MCF 10A (cell line): ENCODE measurements at regions not wholly inside any gene's neighbourhood (a gene's known extent, or its start where the extent isn't known, plus 50 kb on each side); places are given as distances from the start of the nearest gene placed in this dataset.
"Not testable (repeated sequence)": the region's sequence is repeated elsewhere in the genome, so short reads cannot be mapped to it uniquely, and the experiment has no call there.

Experiments
- BruUV-seq: library from RNA; stranded (reverse); fragments of 400-500 nt; replicated peaks from 2 replicates; lab custom pipeline; 2021; lab: Mats Ljungman, UMichigan
- CTCF ChIA-PET: fragments of 300-600 bp; sonication (Branson Sonifier 250); formaldehyde crosslinking; extraction: SDS; loops from one replicate; lab custom pipeline; 2021; ENCODE audit warnings: antibody characterized with exemption, inconsistent platforms; lab: Yijun Ruan, JAX
- POLR2A ChIA-PET: fragments of 300-600, 350-650 bp; sonication (Branson Sonifier 250); formaldehyde crosslinking; extraction: SDS; loops from one replicate; lab custom pipeline; 2020; ENCODE audit warnings: antibody characterized with exemption, inconsistent platforms; lab: Yijun Ruan, JAX
- DNase-seq: peaks from one replicate; pipeline ENCODE4 v3.0.0-alpha.2; 2018; ENCODE audit not compliant: unreplicated experiment
- H3K27ac Mint-ChIP-seq: one replicate; pipeline ENCODE4 v1.8.0; 2022; ENCODE audit warnings: mild to moderate bottlenecking, low read depth, mixed read lengths; ENCODE audit not compliant: unreplicated experiment
- H3K27me3 Mint-ChIP-seq: one replicate; pipeline ENCODE4 v1.8.0; 2022; ENCODE audit warnings: mixed read lengths; ENCODE audit not compliant: insufficient read depth, unreplicated experiment
- H3K36me3 Mint-ChIP-seq: one replicate; pipeline ENCODE4 v1.8.0; 2022; ENCODE audit warnings: mild to moderate bottlenecking, moderate library complexity, mixed read lengths; ENCODE audit not compliant: insufficient read depth, unreplicated experiment
- H3K4me1 Mint-ChIP-seq: one replicate; pipeline ENCODE4 v1.8.0; 2022; ENCODE audit warnings: mixed read lengths; ENCODE audit not compliant: insufficient read depth, unreplicated experiment
- H3K4me3 Mint-ChIP-seq: one replicate; pipeline ENCODE4 v1.8.0; 2022; ENCODE audit warnings: mild to moderate bottlenecking, moderate library complexity, mixed read lengths; ENCODE audit not compliant: unreplicated experiment
- H3K9me3 Mint-ChIP-seq: one replicate; pipeline ENCODE4 v1.8.0; 2022; ENCODE audit warnings: mixed read lengths; ENCODE audit not compliant: unreplicated experiment
- CTCF ChIP-seq: fragments of 200-600 bp; IDR thresholded peaks from one replicate; pipeline ENCODE4 v1.8.0; 2022; ENCODE audit warnings: antibody characterized with exemption, mild to moderate bottlenecking; ENCODE audit not compliant: unreplicated experiment
- intact Hi-C: fragments of 100-400 bp; cut with micrococcal nuclease; formaldehyde crosslinking; loops from 2 replicates; pipeline ENCODE4 v1.14.1; 2022

GRCh38 chr2:16383411-16383810, 282.2 kb downstream of the CYRIA start:
- H3K4me1 Mint-ChIP-seq = no peaks in the 10 kb centered on the region
- no peak overlapping the region for H3K4me3 Mint-ChIP-seq
- no TSS peak for BruUV-seq
- peaks cover 3% of the 10 kb centered on the region for H3K9me3 Mint-ChIP-seq
- no peak for TF ChIP-seq CTCF
- no peaks in the 10 kb centered on the region for H3K36me3 Mint-ChIP-seq
- ChIA-PET CTCF (interaction anchor here (0.6 to 0.7 kb wide), 2 partner anchors 98 to 102 kb away, joined by 3 read pairs; no protein-coding TSS in a partner anchor), POLR2A (no interaction called here)
- no peak overlapping the region for H3K27ac Mint-ChIP-seq
- DNase-seq = no peak
- no peaks in the 10 kb centered on the region for H3K27me3 Mint-ChIP-seq
- intact Hi-C loops = no loop called here

GRCh38 chr2:16382451-16382850, 283.2 kb downstream of the CYRIA start:
- peaks cover under 1% of the 10 kb centered on the region for H3K36me3 Mint-ChIP-seq
- POLR2A ChIA-PET = interaction anchor here (0.6 kb wide), 1 partner anchor 82 kb away, joined by 4 read pairs; no protein-coding TSS in a partner anchor
- H3K4me1 Mint-ChIP-seq = no peaks in the 10 kb centered on the region
- H3K9me3 Mint-ChIP-seq = peaks cover 8% of the 10 kb centered on the region
- no peak for DNase-seq
- H3K27ac Mint-ChIP-seq = no peak overlapping the region
- H3K4me3 Mint-ChIP-seq = no peak overlapping the region
- CTCF ChIA-PET = interaction anchor here (0.6 kb wide), 2 partner anchors 444 to 730 kb away, joined by 3 read pairs; no protein-coding TSS in a partner anchor
- no peaks in the 10 kb centered on the region for H3K27me3 Mint-ChIP-seq
- no TSS peak for BruUV-seq
- no peak for TF ChIP-seq CTCF
- intact Hi-C loops = no loop called here

GRCh38 chr2:16381511-16381910, 284.1 kb downstream of the CYRIA start:
- intact Hi-C loops = no loop called here
- TF ChIP-seq CTCF = no peak
- no peaks in the 10 kb centered on the region for H3K4me1 Mint-ChIP-seq
- CTCF ChIA-PET = no interaction called here
- no peak for DNase-seq
- no TSS peak for BruUV-seq
- H3K9me3 Mint-ChIP-seq = peaks cover 8% of the 10 kb centered on the region
- no peak overlapping the region for H3K4me3 Mint-ChIP-seq
- no peaks in the 10 kb centered on the region for H3K27me3 Mint-ChIP-seq
- H3K36me3 Mint-ChIP-seq = peaks cover 6% of the 10 kb centered on the region
- POLR2A ChIA-PET = no interaction called here
- H3K27ac Mint-ChIP-seq = no peak overlapping the region

- H3K36me3 Mint-ChIP-seq, H3K9me3 Mint-ChIP-seq, intact Hi-C loops, CTCF ChIA-PET, H3K4me3 Mint-ChIP-seq, H3K27ac Mint-ChIP-seq, H3K27me3 Mint-ChIP-seq, BruUV-seq, DNase-seq, H3K4me1 Mint-ChIP-seq: not testable (repeated sequence)
- POLR2A ChIA-PET = interaction anchor here (0.6 kb wide), 1 partner anchor 33 kb away, joined by 3 read pairs; no protein-coding TSS in a partner anchor
Observed at GRCh38 chr2:16379901-16380300, 285.7 kb downstream of the CYRIA start.

- POLR2A ChIA-PET, H3K4me1 Mint-ChIP-seq, H3K36me3 Mint-ChIP-seq, CTCF ChIA-PET, BruUV-seq, H3K4me3 Mint-ChIP-seq, H3K27me3 Mint-ChIP-seq, H3K27ac Mint-ChIP-seq, DNase-seq, H3K9me3 Mint-ChIP-seq, intact Hi-C loops: not testable (repeated sequence)
Observed at GRCh38 chr2:16379061-16379460, 286.6 kb downstream of the CYRIA start.
